ENCODE measurements at regions not wholly inside any gene's neighbourhood (a gene's known extent, or its start where the extent isn't known, plus 50 kb on each side); places are given as distances from the start of the nearest gene placed in this dataset.
"Not testable (repeated sequence)": the region's sequence is repeated elsewhere in the genome, so short reads cannot be mapped to it uniquely, and the experiment has no call there.

DNA sequence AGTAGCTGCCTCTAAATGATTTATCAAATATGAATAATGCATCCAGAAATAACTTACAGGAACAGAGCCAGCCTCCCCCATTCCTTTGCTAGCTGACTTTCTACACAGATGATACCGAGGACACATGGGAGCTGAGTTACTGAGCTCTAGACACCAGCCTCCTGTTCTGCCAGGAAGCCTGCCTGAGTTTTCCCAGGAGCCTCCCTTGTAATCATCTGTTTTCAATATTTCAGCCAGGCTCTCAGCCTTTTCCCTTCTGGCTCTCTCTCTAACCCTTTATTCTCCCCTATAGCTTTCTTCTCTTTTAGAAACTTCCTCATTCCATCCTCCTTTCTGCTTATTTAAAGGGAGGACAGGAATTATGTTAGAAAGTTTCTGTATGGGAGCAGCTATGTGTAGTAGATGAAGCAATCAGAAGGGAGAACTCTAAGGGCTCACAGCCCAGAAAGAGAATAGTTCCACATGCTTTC is 911.6 kb downstream of the TDRD15 start:
- no peak for DNase-seq

GRCh38 chr2:22037274-22037673 is 913.5 kb downstream of the TDRD15 start:
- no peak for DNase-seq

DNA sequence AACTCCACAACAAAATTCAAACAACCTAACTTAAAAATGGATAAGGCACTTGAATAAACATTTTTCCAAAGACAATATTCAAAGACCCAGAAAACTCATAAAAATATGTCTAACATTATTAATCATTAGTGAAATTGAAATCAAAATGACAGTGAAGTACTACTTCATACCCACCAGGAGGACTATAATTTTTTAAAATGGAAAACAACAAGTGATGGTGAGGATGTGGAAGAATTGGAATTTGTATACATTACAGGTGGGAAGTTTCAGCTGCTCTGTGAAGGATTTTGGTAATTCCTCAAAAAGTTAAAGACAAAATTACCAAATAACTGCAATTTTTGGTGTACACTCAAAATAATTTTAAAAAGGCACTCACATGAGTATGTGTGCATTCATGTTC is 920.0 kb downstream of the TDRD15 start:
- DNase-seq = no peak

DNA sequence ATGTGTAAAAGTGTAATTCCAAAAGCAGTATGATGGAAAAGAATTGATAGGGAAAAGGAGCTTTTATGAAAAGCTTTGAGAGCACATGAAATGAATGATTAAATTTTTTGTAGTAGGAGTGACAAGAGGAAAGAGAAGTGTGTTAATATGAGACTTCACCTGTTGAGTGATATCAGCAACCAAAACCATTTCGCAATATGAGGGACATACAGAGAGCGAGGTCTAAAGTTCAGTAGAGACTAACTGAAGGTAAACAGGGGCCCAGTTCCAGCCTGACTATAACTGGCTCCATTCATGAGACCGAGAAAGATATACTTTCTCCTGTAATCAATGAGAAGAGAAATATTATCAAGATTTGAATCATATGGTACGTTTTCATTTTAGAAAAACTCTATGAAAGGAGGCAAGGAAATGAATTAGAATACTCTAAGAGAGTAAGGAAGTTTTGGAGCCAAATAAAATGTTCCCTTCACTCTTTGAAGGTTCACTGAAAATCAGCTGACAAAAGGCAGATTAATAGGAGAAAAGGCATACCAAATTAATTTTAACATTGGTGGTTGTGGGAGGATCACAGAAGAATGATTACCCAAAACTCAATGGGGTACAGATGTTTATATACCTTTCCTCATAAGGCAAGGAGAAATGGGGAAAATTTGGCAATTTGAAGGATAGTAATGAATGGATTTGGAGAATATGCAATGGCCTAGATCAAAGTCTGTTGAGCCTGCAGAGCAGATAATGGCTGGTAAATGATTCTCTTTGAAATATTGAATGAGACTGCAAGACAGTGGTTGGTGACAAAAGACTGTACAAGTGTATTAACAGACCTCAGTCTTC is 932.2 kb downstream of the TDRD15 start:
- DNase-seq = no peak

- no peak for DNase-seq
These were observed 932.9 kb downstream of the TDRD15 start for GRCh38 chr2:22056621-22057132.

DNA sequence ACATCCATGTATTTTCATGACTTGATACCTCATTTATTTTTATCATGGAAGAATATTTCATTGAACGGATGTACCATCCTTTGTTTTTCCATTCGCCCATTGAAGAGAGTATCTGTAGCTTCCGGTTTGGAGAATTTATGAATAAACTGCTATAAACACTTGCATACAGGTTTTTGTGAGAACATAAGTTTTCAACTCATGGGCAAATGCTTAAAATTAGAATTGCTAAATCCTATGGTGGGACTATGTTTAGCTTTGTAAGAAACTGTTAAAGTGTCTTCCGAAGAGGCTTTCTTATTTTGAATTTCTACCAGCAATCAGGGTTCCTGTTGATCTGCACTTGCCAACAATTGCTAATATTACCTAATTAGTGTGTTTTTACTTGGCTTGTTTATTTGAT is 938.9 kb downstream of the TDRD15 start:
- DNase-seq = no peak

DNA sequence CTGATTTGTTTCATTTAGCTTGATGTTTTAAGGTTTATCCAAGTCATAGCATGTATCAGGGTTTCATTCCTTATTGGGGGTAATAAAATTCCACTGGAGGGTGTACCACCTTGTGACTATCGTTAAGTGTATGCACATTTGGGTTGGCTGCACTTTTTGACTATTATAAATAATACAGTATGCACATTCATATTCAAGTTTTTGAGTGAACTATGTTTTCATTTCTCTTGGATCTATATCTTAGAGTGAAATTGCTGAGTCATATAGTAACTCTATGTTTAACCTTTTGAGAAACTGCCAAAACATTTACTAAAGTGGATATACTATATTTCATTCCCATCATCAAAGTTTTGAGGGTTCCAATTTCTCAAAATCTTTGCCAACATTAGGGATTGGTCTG is 952.7 kb downstream of the TDRD15 start:
- no peak for DNase-seq

DNA sequence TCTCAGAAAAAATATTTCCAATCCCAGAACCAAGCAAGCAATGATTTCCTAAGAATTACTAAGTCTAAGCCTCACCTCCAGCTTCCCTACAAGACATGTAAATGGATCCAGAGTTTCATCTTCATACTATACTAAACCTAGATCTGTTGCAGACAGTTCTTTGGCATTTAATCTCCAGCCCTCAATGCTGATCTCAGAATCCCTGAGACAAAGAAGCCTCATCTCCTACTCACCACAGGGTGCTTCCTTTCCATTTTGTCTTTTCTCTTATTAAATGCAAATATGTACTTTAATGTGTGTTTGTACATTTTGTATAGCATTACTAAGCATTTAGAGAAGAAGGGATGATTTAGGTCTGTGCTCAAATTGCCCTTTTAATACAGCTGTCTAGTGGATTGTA is 954.9 kb downstream of the TDRD15 start:
- DNase-seq = no peak

GRCh38 chr2:22079583-22079982 is 955.8 kb downstream of the TDRD15 start:
- DNase-seq = no peak

- no peak for DNase-seq
These were observed 963.0 kb downstream of the TDRD15 start for GRCh38 chr2:22086726-22087125.

- DNase-seq = not testable (repeated sequence)
These were observed 979.8 kb downstream of the TDRD15 start for GRCh38 chr2:22103617-22104016.

- no peak for DNase-seq
These were observed 986.5 kb downstream of the TDRD15 start for GRCh38 chr2:22110244-22110651.

- DNase-seq = no peak
These were observed 1000.2 kb downstream of the TDRD15 start for GRCh38 chr2:22124003-22124402.

GRCh38 chr2:22126106-22126505 is 1002.3 kb downstream of the TDRD15 start:
- no peak for DNase-seq

DNA sequence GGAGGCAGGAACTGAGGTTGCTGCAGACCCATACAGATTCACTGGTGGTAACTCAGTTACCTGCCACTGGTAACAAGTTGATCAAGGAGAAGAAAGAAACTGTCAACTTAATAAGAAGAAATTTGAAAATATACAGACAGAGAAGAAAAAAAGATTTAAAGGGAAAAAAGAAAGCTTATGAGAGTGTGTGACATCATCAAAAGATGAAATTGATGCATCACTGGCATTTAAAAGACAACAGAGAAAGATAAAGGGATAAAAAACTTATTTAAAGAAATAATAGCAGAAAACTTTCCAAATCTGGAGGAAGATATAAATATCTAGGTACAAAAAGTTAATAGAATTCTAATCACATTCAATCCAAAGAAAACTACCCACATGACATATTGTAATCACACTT is 1003.2 kb downstream of the TDRD15 start:
- no peak for DNase-seq

- peak; percentile 40 for DNase-seq
These were observed 1010.7 kb downstream of the TDRD15 start for GRCh38 chr2:22134421-22134820.

- DNase-seq = no peak
These were observed 1012.7 kb downstream of the TDRD15 start for GRCh38 chr2:22136446-22136845.

GRCh38 chr2:22143840-22144239 is 1020.1 kb downstream of the TDRD15 start:
- no peak for DNase-seq

DNA sequence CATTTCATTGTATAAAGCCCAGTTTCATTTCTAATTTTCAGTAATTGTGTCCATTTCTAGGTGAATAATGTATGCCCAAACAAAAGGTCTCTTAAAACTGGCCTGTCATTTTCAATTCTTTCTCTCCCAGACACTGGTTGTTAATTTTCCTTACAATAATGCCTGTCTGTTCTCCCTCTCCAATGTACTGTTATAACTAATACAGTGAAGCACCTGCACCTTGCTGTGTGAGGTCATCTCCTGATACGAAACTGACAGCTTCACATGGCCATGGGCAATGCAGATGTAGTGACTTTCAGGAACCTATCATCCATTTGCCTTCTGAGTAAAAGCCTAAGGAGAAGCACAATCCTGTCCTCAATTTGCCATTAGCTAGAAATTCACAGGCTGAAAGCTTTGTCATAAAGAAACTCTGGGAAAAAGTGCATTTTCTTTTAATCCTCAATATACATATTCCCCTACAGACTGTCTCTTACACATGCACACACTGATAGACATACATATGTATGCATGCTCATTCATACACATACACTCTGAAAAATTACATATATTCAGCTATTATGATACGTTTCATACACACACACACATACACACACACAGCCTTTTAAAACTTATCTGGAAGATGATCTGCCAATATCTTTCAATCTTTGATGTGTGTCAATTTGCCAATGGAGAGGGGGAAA is 1030.3 kb downstream of the TDRD15 start:
- no peak for DNase-seq

DNA sequence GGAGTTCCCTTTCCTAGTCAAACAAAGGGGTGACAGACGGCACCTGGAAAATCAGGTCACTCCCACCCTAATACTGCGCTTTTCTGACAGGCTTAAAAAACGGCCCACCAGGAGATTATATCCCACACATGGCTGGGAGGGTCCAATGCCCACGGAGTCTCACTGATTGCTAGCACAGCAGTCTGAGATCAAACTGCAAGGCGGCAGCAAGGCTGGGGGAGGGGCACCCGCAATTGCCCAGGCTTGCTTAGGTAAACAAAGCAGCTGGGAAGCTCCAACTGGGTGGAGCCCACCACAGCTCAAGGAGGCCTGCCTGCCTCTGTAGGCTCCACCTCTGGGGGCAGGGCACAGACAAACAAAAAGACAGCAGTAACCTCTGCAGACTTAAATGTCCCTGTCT is 1032.9 kb downstream of the TDRD15 start:
- DNase-seq = not testable (repeated sequence)

DNA sequence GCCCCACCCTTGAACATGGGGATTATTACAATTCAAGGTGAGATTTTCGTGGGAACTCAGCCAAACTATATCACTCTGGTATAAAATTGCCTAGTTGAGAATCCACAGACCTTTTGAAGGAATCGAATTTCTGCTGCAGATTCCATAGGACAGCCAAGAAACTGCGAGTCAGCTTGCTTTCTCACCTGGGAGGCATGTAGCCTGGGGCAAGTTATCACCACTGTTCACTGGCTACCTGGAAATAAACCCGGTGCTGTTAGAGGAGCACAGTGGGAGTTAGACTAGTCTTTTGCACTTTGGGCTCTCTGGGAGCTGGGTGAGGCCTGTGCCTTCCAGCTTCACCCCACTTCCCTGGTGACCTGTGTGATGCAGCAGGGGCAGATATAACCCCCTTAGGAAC is 1043.5 kb downstream of the TDRD15 start:
- no peak for DNase-seq

- DNase-seq = no peak
These were observed 1051.2 kb downstream of the TDRD15 start for GRCh38 chr2:22175003-22175402.

DNA sequence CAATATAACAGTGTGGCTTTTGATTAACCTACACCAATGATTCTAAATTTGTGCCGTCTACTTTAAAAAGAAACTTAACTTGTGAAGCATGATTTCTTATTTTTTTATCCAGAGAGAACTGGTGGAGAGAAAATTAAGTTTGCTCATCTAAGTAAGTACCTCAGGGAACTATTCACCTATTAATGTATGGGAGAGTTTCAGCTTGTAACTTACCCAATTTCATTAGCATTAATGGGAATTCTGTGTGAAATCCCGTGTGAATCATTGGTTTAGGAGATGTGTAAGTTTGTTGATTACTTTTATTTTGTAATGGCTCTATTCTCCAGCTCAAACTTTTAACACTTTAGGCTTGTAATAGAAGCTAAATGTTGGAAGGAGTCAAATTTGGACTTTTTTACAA is 1061.5 kb downstream of the TDRD15 start:
- no peak for DNase-seq

DNA sequence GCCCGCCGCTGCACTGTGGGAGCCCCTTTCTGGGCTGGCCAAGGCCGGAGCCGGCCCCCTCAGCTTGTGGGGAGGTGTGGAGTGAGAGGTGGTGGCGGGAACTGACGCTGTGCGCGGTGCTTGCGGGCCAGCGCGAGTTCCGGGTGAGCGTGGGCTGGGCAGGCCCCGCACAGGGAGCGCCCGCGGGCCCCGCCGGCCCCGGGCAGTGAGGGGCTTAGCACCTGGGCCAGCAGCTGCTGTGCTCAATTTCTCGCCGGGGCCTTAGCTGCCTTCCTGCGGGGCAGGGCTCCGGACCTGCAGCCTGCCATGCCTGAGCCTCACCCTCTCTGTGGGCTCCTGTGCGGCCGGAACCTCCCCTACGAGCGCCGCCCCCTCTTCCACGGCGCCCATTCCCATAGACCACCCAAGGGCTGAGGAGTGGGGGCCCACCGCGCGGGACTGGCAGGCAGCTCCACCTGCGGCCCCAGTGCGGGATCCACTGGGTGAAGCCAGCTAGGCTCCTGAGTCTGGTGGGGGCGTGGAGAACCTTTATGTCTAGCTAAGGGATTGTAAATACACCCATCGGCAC is 1062.6 kb downstream of the TDRD15 start:
- DNase-seq = not testable (repeated sequence)

All from DMS 273 treated with DMSO at 0.1 percent for 48 hours (cell line).